ENCODE measurements at regions not wholly inside any gene's neighbourhood (a gene's known extent, or its start where the extent isn't known, plus 50 kb on each side); places are given as distances from the start of the nearest gene placed in this dataset.

DNA sequence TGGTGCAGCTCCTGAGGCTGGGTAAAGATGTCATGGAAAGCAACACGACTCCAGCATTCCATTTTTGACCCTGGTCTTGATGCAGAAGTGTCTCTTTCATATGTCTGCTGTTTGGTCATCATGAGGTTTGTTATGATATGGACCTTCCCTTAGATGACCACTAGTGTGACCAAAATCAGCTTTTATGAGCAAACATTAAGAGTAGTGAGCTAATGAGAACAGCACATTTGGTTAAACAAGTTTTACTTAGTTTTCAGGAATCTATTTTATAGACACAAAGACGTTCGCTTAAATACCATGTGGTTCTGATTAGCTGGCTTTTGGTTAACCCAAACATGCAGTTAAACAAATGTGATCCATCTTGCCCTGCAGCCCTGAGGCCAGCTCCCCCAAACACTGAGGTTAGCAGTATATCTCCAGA lies 56.7 kb upstream of the ACTBL2 start:
- TF ChIP-seq CTCF (IDR thresholded peaks at IDR 0.05): no peak
- no peak for TF ChIP-seq EP300 (IDR thresholded peaks at IDR 0.05)
- no peak for TF ChIP-seq POLR2A (IDR thresholded peaks at IDR 0.05)

Data from ovary (tissue), 3 donors.